ENCODE measurements at regions not wholly inside any gene's neighbourhood (a gene's known extent, or its start where the extent isn't known, plus 50 kb on each side); places are given as distances from the start of the nearest gene placed in this dataset.

DNA sequence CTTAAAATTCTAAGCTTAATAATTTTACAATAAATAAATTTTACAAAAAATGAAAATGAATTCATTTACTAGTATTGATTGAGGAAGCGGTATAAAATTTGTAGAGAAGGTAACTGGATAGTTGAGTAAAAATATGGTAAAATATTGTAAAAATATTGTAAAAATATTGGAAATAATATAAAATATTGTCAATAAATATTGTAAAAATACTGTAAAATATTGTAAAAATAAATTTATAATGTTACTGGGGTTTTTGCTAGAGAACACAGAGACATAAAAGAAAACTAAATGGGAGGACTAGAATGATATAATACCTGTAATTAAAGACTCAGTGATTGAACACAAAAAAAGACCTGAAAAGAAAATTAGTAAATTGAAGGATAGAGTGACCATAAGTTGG is 546.3 kb upstream of the NETO1 start:
- TF ChIP-seq CTCF (conservative IDR thresholded peaks at IDR 0.05) (no peak), ZFX (IDR thresholded peaks at IDR 0.05) (no peak)

All from C4-2B (cell line).